WTC11 (cell line): ENCODE measurements at regions not wholly inside any gene's neighbourhood (a gene's known extent, or its start where the extent isn't known, plus 50 kb on each side); places are given as distances from the start of the nearest gene placed in this dataset.

Experiments used
- ATAC-seq: fragments of 200-7000 bp; cut with Tn5 transposase; 2 replicates; pipeline ENCODE4 v1.10.0; 2021; ENCODE audit warnings: mild to moderate bottlenecking, moderate library complexity
- CTCF ChIA-PET: fragments of 300-600 bp; sonication (Branson Sonifier 250); formaldehyde crosslinking; loops from one replicate; lab custom pipeline; 2021; ENCODE audit warnings: antibody characterized with exemption; lab: Charles Lee
- POLR2A ChIA-PET: fragments of 350-600 bp; sonication (Branson Sonifier 250); formaldehyde crosslinking; loops from one replicate; lab custom pipeline; 2021; ENCODE audit warnings: antibody characterized with exemption; lab: Charles Lee
- DNase-seq: peaks from one replicate; pipeline ENCODE4 v3.0.0; 2021; ENCODE audit warnings: low spot score
- H3K27ac Mint-ChIP-seq: 2 replicates; pipeline ENCODE4 v1.8.0; 2021; ENCODE audit warnings: mixed read lengths
- H3K27me3 Mint-ChIP-seq: 2 replicates; pipeline ENCODE4 v1.8.0; 2021; ENCODE audit warnings: low read depth, mild to moderate bottlenecking, moderate library complexity, mixed read lengths
- H3K36me3 Mint-ChIP-seq: 2 replicates; pipeline ENCODE4 v1.8.0; 2021; ENCODE audit warnings: mixed read lengths
- H3K4me1 Mint-ChIP-seq: 2 replicates; pipeline ENCODE4 v1.8.0; 2022; ENCODE audit warnings: mixed read lengths
- H3K4me3 Mint-ChIP-seq: 2 replicates; pipeline ENCODE4 v1.8.0; 2021; ENCODE audit warnings: mild to moderate bottlenecking, moderate library complexity, mixed read lengths
- H3K9me3 Mint-ChIP-seq: 2 replicates; pipeline ENCODE4 v1.8.0; 2021; ENCODE audit warnings: mixed read lengths
- ATF1 ChIP-seq: sonication (generic); formaldehyde crosslinking; IDR thresholded peaks from 2 replicates; pipeline ENCODE4 v1.8.1; 2023; ENCODE audit warnings: mild to moderate bottlenecking, moderate library complexity, missing genetic modification reagents
- FOXK1 ChIP-seq: sonication (generic); formaldehyde crosslinking; IDR thresholded peaks from 2 replicates; pipeline ENCODE4 v1.8.0; 2022; ENCODE audit warnings: mild to moderate bottlenecking, moderate library complexity, missing genetic modification reagents
- FOXP1 ChIP-seq: sonication (generic); formaldehyde crosslinking; IDR thresholded peaks from 2 replicates; pipeline ENCODE4 v1.8.0; 2022; ENCODE audit warnings: missing genetic modification reagents, mild to moderate bottlenecking, moderate library complexity, borderline replicate concordance
- MLX ChIP-seq: sonication (generic); formaldehyde crosslinking; IDR thresholded peaks from 2 replicates; pipeline ENCODE4 v1.8.1; 2023; ENCODE audit warnings: mild to moderate bottlenecking, missing genetic modification reagents, moderate library complexity
- NFE2L1 ChIP-seq: sonication (generic); formaldehyde crosslinking; IDR thresholded peaks from 2 replicates; pipeline ENCODE4 v1.8.1; 2023; ENCODE audit warnings: missing genetic modification reagents
- NR3C1 ChIP-seq: sonication (generic); formaldehyde crosslinking; conservative IDR thresholded peaks from 2 replicates; pipeline ENCODE4 v1.8.1; 2023; ENCODE audit warnings: low read depth, mild to moderate bottlenecking, missing genetic modification reagents
- PRDM15 ChIP-seq: sonication (generic); formaldehyde crosslinking; IDR thresholded peaks from 2 replicates; pipeline ENCODE4 v1.8.0; 2022; ENCODE audit warnings: missing genetic modification reagents
- RORB ChIP-seq: fragments of 250-450 bp; sonication (Bioruptor Pico); IDR thresholded peaks from 2 replicates; pipeline ENCODE4 v1.9.0; 2021; ENCODE audit warnings: mild to moderate bottlenecking
- TCF7 ChIP-seq: sonication (generic); formaldehyde crosslinking; IDR thresholded peaks from 2 replicates; pipeline ENCODE4 v1.8.0; 2022; ENCODE audit warnings: mild to moderate bottlenecking, low read depth, missing genetic modification reagents, moderate library complexity
- ZBTB43 ChIP-seq: sonication (generic); formaldehyde crosslinking; IDR thresholded peaks from 2 replicates; pipeline ENCODE4 v1.8.1; 2023; ENCODE audit warnings: mild to moderate bottlenecking, missing genetic modification reagents
- ZNF121 ChIP-seq: sonication (generic); formaldehyde crosslinking; IDR thresholded peaks from 2 replicates; pipeline ENCODE4 v1.8.0; 2023; ENCODE audit warnings: missing genetic modification reagents
- ZNF138 ChIP-seq: sonication (generic); formaldehyde crosslinking; conservative IDR thresholded peaks from 2 replicates; pipeline ENCODE4 v1.8.1; 2022; ENCODE audit warnings: mild to moderate bottlenecking, moderate library complexity, missing genetic modification reagents
- ZNF317 ChIP-seq: sonication (generic); formaldehyde crosslinking; IDR thresholded peaks from 2 replicates; pipeline ENCODE4 v1.8.1; 2023; ENCODE audit warnings: low read depth, mild to moderate bottlenecking, moderate library complexity, missing genetic modification reagents, borderline replicate concordance
- ZNF512 ChIP-seq: sonication (generic); formaldehyde crosslinking; IDR thresholded peaks from 2 replicates; pipeline ENCODE4 v1.8.1; 2022; ENCODE audit warnings: missing genetic modification reagents, borderline replicate concordance
- ZNF532 ChIP-seq: fragments of 250-450 bp; sonication (Bioruptor Pico); IDR thresholded peaks from 2 replicates; pipeline ENCODE4 v1.9.0; 2021; ENCODE audit warnings: mild to moderate bottlenecking, borderline replicate concordance

- no peaks in the 10 kb centered on the region for H3K9me3 Mint-ChIP-seq
- H3K4me1 Mint-ChIP-seq: peaks cover 2% of the 10 kb centered on the region; the same call in 1 of the 2 replicates
- no peak overlapping the region for H3K4me3 Mint-ChIP-seq
- DNase-seq (no peak), ATAC-seq (no peak)
- no peaks in the 10 kb centered on the region for H3K36me3 Mint-ChIP-seq
- H3K27me3 Mint-ChIP-seq: no peaks in the 10 kb centered on the region; the same call in 1 of the 2 replicates
- ChIA-PET CTCF (no interaction called here), POLR2A (no interaction called here)
- H3K27ac Mint-ChIP-seq: no peak overlapping the region
- no peak for TF ChIP-seq MLX (CRISPR knock-in tag)
- TF ChIP-seq ZNF512 (CRISPR knock-in tag): no peak
- no peak for TF ChIP-seq FOXK1 (CRISPR knock-in tag)
Measured at GRCh38 chr6:105800398-105800797, 285.7 kb upstream of the PRDM1 start.

GRCh38 chr6:105799056-105799455, 287.1 kb upstream of the PRDM1 start:
- H3K27ac Mint-ChIP-seq: no peak overlapping the region
- ChIA-PET POLR2A (no interaction called here), CTCF (no interaction called here)
- no peaks in the 10 kb centered on the region for H3K36me3 Mint-ChIP-seq
- no peaks in the 10 kb centered on the region for H3K9me3 Mint-ChIP-seq
- ATAC-seq (no peak), DNase-seq (no peak)
- H3K4me3 Mint-ChIP-seq: no peak overlapping the region
- no peak for TF ChIP-seq ZNF317 (CRISPR knock-in tag)
- no peak for TF ChIP-seq PRDM15 (CRISPR knock-in tag)
- no peak for TF ChIP-seq TCF7
- TF ChIP-seq RORB: no peak
- no peak for TF ChIP-seq ZNF138
- TF ChIP-seq FOXP1: no peak
- no peak for TF ChIP-seq ZNF532 (CRISPR knock-in tag)
- no peak for TF ChIP-seq NFE2L1 (CRISPR knock-in tag)
- TF ChIP-seq ZNF121 (CRISPR knock-in tag): no peak
- TF ChIP-seq ZBTB43 (CRISPR knock-in tag): no peak
- TF ChIP-seq NR3C1 (CRISPR knock-in tag): no peak
- TF ChIP-seq ATF1 (CRISPR knock-in tag): no peak
- peaks cover 9% of the 10 kb centered on the region for H3K4me1 Mint-ChIP-seq
- no peaks in the 10 kb centered on the region; the same call in 1 of the 2 replicates for H3K27me3 Mint-ChIP-seq
